WERI-Rb-1 (cell line): ENCODE measurements at regions not wholly inside any gene's neighbourhood (a gene's known extent, or its start where the extent isn't known, plus 50 kb on each side); places are given as distances from the start of the nearest gene placed in this dataset.

Experiments used
- DNase-seq: peaks from one replicate; pipeline ENCODE4 v3.0.0-alpha.2; 2020
- H3K27ac ChIP-seq: fragments of 250-450 bp; sonication (Bioruptor Pico); 2 replicates; pipeline ENCODE4 v1.5.1; 2020; ENCODE audit warnings: mild to moderate bottlenecking, moderate library complexity
- H3K27me3 ChIP-seq: fragments of 250-450 bp; sonication (Bioruptor Pico); 2 replicates; pipeline ENCODE4 v1.5.1; 2021; ENCODE audit warnings: mild to moderate bottlenecking, low read depth, moderate library complexity; ENCODE audit not compliant: insufficient read depth, severe bottlenecking
- H3K36me3 ChIP-seq: fragments of 250-450 bp; sonication (Bioruptor Pico); 2 replicates; pipeline ENCODE4 v1.5.1; 2020; ENCODE audit warnings: mild to moderate bottlenecking, moderate library complexity
- H3K4me3 ChIP-seq: 2 replicates; pipeline ENCODE4 v1.5.1; 2011; ENCODE audit warnings: low read depth, mild to moderate bottlenecking, control low read depth, low read length
- H3K9me3 ChIP-seq: fragments of 250-450 bp; sonication (Bioruptor Pico); 2 replicates; pipeline ENCODE4 v1.5.1; 2021; ENCODE audit warnings: mild to moderate bottlenecking, moderate library complexity; ENCODE audit not compliant: severe bottlenecking
- CTCF ChIP-seq: IDR thresholded peaks from 2 replicates; pipeline ENCODE4 v1.5.1; 2011; ENCODE audit warnings: low read depth, mild to moderate bottlenecking, control low read depth, inconsistent platforms, low read length

- H3K9me3 ChIP-seq = no peaks in the 10 kb centered on the region
- no peak overlapping the region for H3K27ac ChIP-seq
- DNase-seq = no peak
- TF ChIP-seq CTCF = no peak
- no peaks in the 10 kb centered on the region for H3K36me3 ChIP-seq
- H3K4me3 ChIP-seq = no peak overlapping the region
- H3K27me3 ChIP-seq = no peaks in the 10 kb centered on the region
These were observed 606.7 kb upstream of the EEF2KMT start for GRCh38 chr16:5704271-5704670.

- no peaks in the 10 kb centered on the region for H3K27me3 ChIP-seq
- no peak overlapping the region for H3K27ac ChIP-seq
- no peaks in the 10 kb centered on the region for H3K36me3 ChIP-seq
- no peak for DNase-seq
- no peak overlapping the region for H3K4me3 ChIP-seq
- TF ChIP-seq CTCF = no peak
- no peaks in the 10 kb centered on the region for H3K9me3 ChIP-seq
These were observed 595.8 kb upstream of the EEF2KMT start for GRCh38 chr16:5693426-5693825.

- H3K9me3 ChIP-seq = no peaks in the 10 kb centered on the region
- H3K36me3 ChIP-seq = no peaks in the 10 kb centered on the region
- DNase-seq = no peak
- H3K4me3 ChIP-seq = no peak overlapping the region
- H3K27ac ChIP-seq = no peak overlapping the region
- no peak for TF ChIP-seq CTCF
- H3K27me3 ChIP-seq = no peaks in the 10 kb centered on the region
These were observed 584.4 kb upstream of the EEF2KMT start for GRCh38 chr16:5681966-5682365.

- no peaks in the 10 kb centered on the region for H3K27me3 ChIP-seq
- H3K27ac ChIP-seq = no peak overlapping the region
- DNase-seq = no peak
- no peak overlapping the region for H3K4me3 ChIP-seq
- H3K36me3 ChIP-seq = no peaks in the 10 kb centered on the region
- no peaks in the 10 kb centered on the region for H3K9me3 ChIP-seq
- no peak for TF ChIP-seq CTCF
These were observed 580.8 kb upstream of the EEF2KMT start for GRCh38 chr16:5678371-5678770.

GRCh38 chr16:5671421-5671820 lies 573.8 kb upstream of the EEF2KMT start:
- Histone ChIP-seq H3K4me3 (no peak overlapping the region), H3K27ac (no peak overlapping the region), H3K27me3 (no peaks in the 10 kb centered on the region), H3K9me3 (no peaks in the 10 kb centered on the region), H3K36me3 (no peaks in the 10 kb centered on the region)
- no peak for DNase-seq
- no peak for TF ChIP-seq CTCF

- no peak for TF ChIP-seq CTCF
- H3K27ac ChIP-seq = no peak overlapping the region
- no peaks in the 10 kb centered on the region for H3K27me3 ChIP-seq
- no peaks in the 10 kb centered on the region for H3K36me3 ChIP-seq
- no peak for DNase-seq
- no peaks in the 10 kb centered on the region for H3K9me3 ChIP-seq
- H3K4me3 ChIP-seq = no peak overlapping the region
These were observed 572.6 kb upstream of the EEF2KMT start for GRCh38 chr16:5670198-5670597.
